ENCODE measurements at regions not wholly inside any gene's neighbourhood (a gene's known extent, or its start where the extent isn't known, plus 50 kb on each side); places are given as distances from the start of the nearest gene placed in this dataset.

GRCh38 chr4:136754810-136755530, 777.3 kb downstream of the PCDH18 start:
- TF ChIP-seq CTCF (IDR thresholded peaks at IDR 0.05) = no peak
- no peak for TF ChIP-seq POLR2A (IDR thresholded peaks at IDR 0.05)
